GM19468 (cell line): ENCODE measurements at regions not wholly inside any gene's neighbourhood (a gene's known extent, or its start where the extent isn't known, plus 50 kb on each side); places are given as distances from the start of the nearest gene placed in this dataset.
"Not testable (repeated sequence)": the region's sequence is repeated elsewhere in the genome, so short reads cannot be mapped to it uniquely, and the experiment has no call there.

Experiments used
- ATAC-seq: cut with Tn5 transposase; IDR thresholded peaks from one replicate; pipeline ENCODE4 v1.9.1; 2021; ENCODE audit warnings: mild to moderate bottlenecking, moderate library complexity, moderate number of reproducible peaks; ENCODE audit not compliant: unreplicated experiment; ENCODE audit errors: extremely low read depth

DNA sequence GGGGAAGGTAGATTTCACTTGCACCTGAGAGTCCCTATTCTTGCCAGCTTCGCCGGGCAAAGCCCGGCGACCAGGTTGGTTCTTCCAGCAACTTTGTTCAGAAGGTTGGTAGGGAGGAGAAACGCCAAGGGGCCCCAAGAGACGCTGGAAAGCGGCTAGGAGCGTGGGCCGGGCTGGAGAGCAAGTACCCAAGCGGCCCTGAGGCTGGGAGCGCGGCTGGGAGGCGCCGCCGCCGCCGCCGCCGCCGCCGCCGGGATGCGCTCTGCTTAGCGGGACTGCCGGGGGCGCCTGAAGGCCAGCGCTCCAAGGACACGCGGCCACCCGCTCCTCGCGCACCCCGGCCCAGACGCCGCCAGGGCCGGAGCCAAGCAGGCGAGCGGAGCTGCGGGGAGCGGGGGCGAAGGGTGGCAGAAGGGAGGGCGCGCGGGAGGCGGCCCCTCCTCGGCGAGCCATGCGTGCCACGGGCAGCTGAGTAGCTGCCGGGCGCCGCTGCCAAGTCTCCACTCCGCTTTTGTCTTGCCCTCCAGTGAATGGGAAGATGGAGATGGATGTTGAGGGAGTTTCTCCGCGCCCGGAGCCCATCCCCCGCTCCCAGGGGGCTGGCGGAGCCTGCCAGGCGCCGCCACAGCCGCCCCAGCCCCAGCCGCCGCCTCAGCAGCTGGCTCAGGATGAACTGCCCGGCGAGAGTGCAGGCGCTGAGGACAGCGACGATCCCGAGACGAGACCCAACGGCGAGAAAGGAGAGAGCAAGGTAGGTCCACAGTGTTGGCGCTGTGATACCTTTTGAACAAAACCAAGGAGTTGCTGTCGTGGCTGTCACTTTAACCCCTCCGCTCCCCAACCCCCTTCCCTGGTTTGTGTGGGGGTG is 227.4 kb upstream of the AZI2 start:
- no peak for ATAC-seq

GRCh38 chr3:28576614-28577200 is 228.1 kb upstream of the AZI2 start:
- ATAC-seq: no peak

GRCh38 chr3:28577941-28578500 is 229.4 kb upstream of the AZI2 start:
- ATAC-seq: no peak

GRCh38 chr3:28586325-28586724 is 237.7 kb upstream of the AZI2 start:
- ATAC-seq: no peak

GRCh38 chr3:28587723-28588122 is 239.1 kb upstream of the AZI2 start:
- ATAC-seq: no peak

- ATAC-seq: no peak
These were observed 241.6 kb upstream of the AZI2 start for GRCh38 chr3:28590216-28590615.

DNA sequence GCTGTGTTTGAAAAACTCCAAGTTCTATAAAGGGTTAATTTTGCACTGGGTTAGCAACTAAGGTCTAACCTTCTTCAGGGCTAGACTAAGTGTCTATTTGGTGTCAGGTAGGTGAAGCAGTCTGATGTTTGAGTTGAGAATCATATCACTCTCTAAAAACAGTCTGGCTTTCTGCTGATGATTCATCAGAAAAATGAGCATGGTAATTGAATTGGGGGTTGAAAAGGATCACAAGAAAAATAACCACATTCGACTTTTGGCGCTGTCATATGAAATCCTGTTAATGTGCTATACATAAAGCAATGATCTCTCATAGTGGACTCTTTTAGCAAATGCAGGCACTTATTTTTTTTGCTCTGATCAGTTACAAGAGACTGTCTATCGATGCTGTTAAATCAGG is 242.2 kb upstream of the AZI2 start:
- ATAC-seq: no peak

- no peak for ATAC-seq
These were observed 246.7 kb upstream of the AZI2 start for GRCh38 chr3:28595372-28595771.

DNA sequence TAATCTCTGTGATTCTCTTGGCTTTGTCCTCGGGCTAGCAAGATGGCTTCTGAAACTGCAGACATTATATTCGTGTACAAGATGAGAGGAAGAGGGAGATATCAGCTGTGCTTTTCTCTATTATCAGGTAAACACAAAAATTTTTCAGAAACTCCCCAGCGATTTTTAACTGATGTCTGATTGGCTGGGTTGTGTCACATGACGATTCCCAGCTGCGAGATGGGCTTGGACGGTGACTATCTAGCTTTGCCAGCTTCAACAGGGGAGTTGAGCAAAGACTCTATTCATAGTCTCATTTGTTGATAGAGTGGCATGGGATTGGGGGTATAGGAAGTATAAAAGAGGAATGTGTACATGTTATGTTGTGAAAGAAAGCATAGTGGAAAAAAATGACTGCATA is 248.8 kb upstream of the AZI2 start:
- ATAC-seq: no peak

- ATAC-seq: no peak
These were observed 249.5 kb upstream of the AZI2 start for GRCh38 chr3:28598165-28598564.

DNA sequence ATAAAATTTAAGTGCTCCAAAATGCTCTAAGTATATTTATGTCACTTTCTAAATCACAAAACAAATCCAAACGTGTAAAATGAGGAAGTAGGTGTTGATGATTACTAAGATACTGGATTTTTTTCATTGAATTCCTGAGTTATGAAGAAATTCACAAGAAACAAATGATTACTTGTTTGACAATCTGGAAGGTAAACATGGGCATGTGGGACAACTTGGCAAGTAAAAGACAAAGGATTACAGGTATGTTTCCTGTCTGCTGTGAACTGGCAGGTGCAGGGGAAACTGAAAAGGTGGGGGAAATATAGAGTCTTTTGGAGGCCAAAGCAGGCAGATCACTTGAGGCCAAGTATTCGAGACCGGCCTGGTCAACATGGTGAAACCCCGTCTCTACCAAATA is 252.7 kb upstream of the AZI2 start:
- no peak for ATAC-seq

DNA sequence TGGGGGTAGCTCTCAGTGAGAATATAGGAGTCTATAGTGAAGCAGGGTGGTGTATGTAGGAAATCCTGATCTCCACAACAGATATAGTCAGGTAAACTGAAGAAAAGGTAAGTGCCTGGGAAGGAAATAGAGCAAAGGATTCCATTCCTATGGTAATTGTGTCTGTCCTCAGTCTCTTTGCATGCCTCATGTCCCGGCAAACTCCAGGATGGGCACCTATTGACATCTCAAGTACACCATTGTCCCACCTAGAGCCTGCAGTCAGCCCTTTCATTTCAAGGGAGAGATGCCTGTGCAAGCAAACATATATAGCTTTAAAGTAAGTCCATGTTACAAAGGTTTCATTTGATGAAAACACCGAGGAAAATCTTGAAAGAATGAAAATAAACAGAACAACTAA is 257.7 kb upstream of the AZI2 start:
- no peak for ATAC-seq

DNA sequence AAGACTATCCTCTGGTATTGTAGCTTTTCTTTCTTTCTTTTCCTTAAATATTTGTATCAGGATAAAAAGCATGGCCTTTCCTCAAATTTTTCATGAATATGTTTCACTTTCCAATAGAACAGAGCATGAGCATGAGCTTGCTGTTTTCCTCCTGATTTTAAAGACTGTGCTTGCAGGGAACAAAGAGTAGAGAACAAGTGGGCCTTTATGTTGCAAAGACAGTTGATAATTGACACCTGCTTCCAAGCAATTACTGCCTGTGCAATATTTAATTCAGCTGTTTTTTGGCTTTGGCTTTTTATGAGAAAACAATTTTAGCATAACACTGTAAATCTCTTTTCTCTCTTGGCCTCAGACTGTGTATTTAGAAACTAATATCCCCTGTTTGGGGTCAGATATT is 263.6 kb upstream of the AZI2 start:
- no peak for ATAC-seq

DNA sequence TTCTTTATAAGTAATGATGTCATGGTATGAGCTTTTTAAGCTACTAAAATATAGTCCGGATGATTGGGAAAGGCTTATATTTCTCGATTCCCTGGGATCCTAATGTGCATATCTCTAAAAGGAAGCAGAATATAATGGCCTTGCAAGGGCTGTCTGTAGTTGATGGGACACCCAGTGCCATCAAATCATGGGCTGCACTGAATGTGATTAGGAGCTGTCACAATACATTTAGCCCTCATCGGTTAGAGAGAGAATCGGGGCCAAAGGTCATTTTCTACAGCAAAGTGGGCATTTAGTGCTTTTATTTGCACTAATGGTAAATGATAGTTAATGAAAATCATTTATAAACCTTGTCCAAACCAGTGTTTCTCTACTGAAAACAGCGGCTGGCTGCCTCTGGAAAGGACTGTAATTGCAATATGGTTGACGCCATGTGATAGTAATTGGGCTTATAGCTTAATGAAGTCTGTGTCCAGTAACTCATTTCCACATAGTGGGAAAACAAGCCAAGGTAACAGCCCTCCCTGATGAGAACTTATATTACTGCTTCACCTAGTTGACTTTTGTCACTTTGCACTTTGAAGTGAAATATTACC is 265.0 kb upstream of the AZI2 start:
- no peak for ATAC-seq

- no peak for ATAC-seq
These were observed 266.4 kb upstream of the AZI2 start for GRCh38 chr3:28615071-28615470.

DNA sequence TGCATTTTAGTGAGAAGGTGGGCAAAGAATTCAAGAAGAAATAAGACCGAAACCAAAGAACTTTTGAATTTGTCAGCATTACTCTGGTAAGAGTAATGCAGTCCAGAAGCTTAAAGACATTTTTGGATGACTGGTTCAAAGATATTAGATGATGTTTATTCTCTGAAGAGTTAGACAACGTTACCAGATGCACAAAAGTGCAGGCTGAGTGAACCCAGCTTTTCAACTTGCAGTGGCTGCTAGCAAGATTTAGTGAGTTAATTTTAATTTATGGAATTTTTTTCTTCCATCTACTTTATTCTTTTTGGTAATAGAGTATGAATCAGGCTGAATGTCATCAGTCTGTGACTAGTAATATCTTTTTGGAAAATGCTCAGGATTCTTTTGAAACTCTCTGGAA is 267.3 kb upstream of the AZI2 start:
- ATAC-seq: no peak

GRCh38 chr3:28617821-28618220 is 269.2 kb upstream of the AZI2 start:
- ATAC-seq: no peak

- no peak for ATAC-seq
These were observed 274.5 kb upstream of the AZI2 start for GRCh38 chr3:28623106-28623505.

DNA sequence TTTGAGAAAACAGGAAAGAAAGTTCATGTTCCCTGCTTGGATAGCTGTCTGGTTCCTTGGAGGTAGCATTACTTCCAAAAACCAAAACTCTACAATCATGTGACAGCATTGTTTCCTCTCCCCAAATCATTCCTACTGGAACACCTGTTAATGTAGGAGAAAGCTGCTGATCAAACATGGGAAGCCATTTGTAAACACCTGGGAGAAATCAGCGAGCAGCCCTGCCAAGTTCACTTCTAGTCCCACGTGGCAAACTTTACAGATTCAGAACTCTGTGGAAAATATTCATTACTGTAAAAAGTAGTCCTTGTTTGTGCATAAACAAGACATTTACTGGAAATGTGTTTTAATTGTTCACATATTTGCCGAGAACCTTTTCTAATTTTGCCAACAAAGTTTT is 275.5 kb upstream of the AZI2 start:
- ATAC-seq: no peak

GRCh38 chr3:28627843-28628242 is 279.2 kb upstream of the AZI2 start:
- ATAC-seq: not testable (repeated sequence)

DNA sequence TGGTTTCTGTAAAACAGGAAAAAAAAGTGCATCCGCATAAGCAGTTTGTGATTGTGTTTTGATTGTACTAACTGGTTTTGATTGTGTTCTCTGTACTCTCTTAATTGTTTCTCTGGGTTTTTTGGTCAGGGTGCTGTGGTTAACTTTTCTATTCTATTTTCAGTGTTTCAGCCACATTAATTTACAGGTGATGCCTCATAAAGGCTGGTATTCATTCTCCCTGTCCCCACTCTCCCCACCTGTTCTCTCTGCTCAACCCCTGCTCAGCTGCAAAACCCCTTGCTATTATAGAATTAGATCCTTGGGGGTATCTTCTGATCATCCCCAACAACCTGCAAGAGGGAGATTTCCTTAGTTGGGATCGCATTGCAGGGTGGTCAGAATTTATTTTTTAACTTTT is 285.4 kb upstream of the AZI2 start:
- no peak for ATAC-seq
